Naive B cell (primary cell): ENCODE measurements at regions not wholly inside any gene's neighbourhood (a gene's known extent, or its start where the extent isn't known, plus 50 kb on each side); places are given as distances from the start of the nearest gene placed in this dataset.
A peak's percentile ranks its signal among the peaks of the same experiment; 100 is the strongest.

Source experiments
- ATAC-seq, 2 donors: fragments of 150-1000 bp; cut with Tn5 transposase; 2 replicates each; pipeline ENCODE4 v1.10.0; 2021; ENCODE audit warnings: low read depth in 2 of 2, mild to moderate bottlenecking in 2 of 2, moderate library complexity in 2 of 2
- DNase-seq: peaks from one replicate; pipeline ENCODE4 v3.0.0; 2022
- H3K27ac Mint-ChIP-seq, 6 donors: one replicate each; pipeline ENCODE4 v1.8.0; 2020 to 2022; ENCODE audit warnings: mild to moderate bottlenecking in 6 of 6, mixed read lengths in 6 of 6, moderate library complexity in 5 of 6, inconsistent platforms in 2 of 6
- H3K27me3 Mint-ChIP-seq, 3 donors: one replicate each; pipeline ENCODE4 v1.8.0; 2021 to 2022; ENCODE audit warnings: mixed read lengths in 3 of 3, mild to moderate bottlenecking in 1 of 3
- H3K36me3 Mint-ChIP-seq, 2 donors: one replicate each; pipeline ENCODE4 v1.8.0; 2020 to 2022; ENCODE audit warnings: mixed read lengths in 2 of 2, inconsistent platforms in 1 of 2, mild to moderate bottlenecking in 1 of 2
- H3K4me1 Mint-ChIP-seq, 3 donors: one replicate each; pipeline ENCODE4 v1.8.0; 2020 to 2022; ENCODE audit warnings: mixed read lengths in 3 of 3, inconsistent platforms in 1 of 3, mild to moderate bottlenecking in 1 of 3, moderate library complexity in 1 of 3
- H3K4me3 Mint-ChIP-seq, 8 donors: one replicate each; pipeline ENCODE4 v1.8.0; 2020 to 2022; ENCODE audit warnings: mild to moderate bottlenecking in 8 of 8, mixed read lengths in 8 of 8, moderate library complexity in 8 of 8, inconsistent platforms in 2 of 8
- H3K9me3 Mint-ChIP-seq, 7 donors: one replicate each; pipeline ENCODE4 v1.8.0; 2020 to 2022; ENCODE audit warnings: mixed read lengths in 7 of 7, mild to moderate bottlenecking in 5 of 7, inconsistent platforms in 2 of 7, moderate library complexity in 1 of 7

- Mint-ChIP-seq H3K27me3 (peaks cover 0 to 12% (median 8%) of the 10 kb centered on the region in 3 donors), H3K4me3 (no peak overlapping the region), H3K27ac (no peak overlapping the region), H3K9me3 (peaks cover 0 to 14% (median 8%) of the 10 kb centered on the region in 7 donors), H3K4me1 (no peaks in the 10 kb centered on the region), H3K36me3 (no peaks in the 10 kb centered on the region)
- DNase-seq (no peak), ATAC-seq (no peak)
These were observed 569.4 kb downstream of the BCOR start for GRCh38 chrX:39528161-39528916.

- peaks cover 0 to 11% (median 3%) of the 10 kb centered on the region in 7 donors for H3K9me3 Mint-ChIP-seq
- H3K4me3 Mint-ChIP-seq: no peak overlapping the region
- H3K36me3 Mint-ChIP-seq: no peaks in the 10 kb centered on the region
- H3K27me3 Mint-ChIP-seq: peaks cover 12 to 28% (median 25%) of the 10 kb centered on the region in 3 donors
- peaks cover 0 to 6% (median 3%) of the 10 kb centered on the region in 3 donors for H3K4me1 Mint-ChIP-seq
- no peak overlapping the region for H3K27ac Mint-ChIP-seq
- no peak for ATAC-seq
- DNase-seq: no peak
These were observed 565.0 kb downstream of the BCOR start for GRCh38 chrX:39532761-39533160.

- no peak overlapping the region for H3K27ac Mint-ChIP-seq
- ATAC-seq (no peak), DNase-seq (no peak)
- peaks cover 16 to 32% (median 25%) of the 10 kb centered on the region in 3 donors for H3K27me3 Mint-ChIP-seq
- no peak overlapping the region for H3K4me3 Mint-ChIP-seq
- peaks cover 0 to 11% (median 4%) of the 10 kb centered on the region in 7 donors for H3K9me3 Mint-ChIP-seq
- peaks cover 0 to 6% (median 3%) of the 10 kb centered on the region in 3 donors for H3K4me1 Mint-ChIP-seq
- no peaks in the 10 kb centered on the region for H3K36me3 Mint-ChIP-seq
These were observed 562.8 kb downstream of the BCOR start for GRCh38 chrX:39534949-39535348.

- ATAC-seq (no peak), DNase-seq (no peak)
- no peak overlapping the region for H3K4me3 Mint-ChIP-seq
- H3K27ac Mint-ChIP-seq: no peak overlapping the region
- H3K27me3 Mint-ChIP-seq: peaks cover 16 to 33% (median 30%) of the 10 kb centered on the region in 3 donors
- no peaks in the 10 kb centered on the region for H3K36me3 Mint-ChIP-seq
- peaks cover 0 to 8% (median 4%) of the 10 kb centered on the region in 7 donors for H3K9me3 Mint-ChIP-seq
- H3K4me1 Mint-ChIP-seq: peaks cover 0 to 6% (median 3%) of the 10 kb centered on the region in 3 donors
These were observed 561.5 kb downstream of the BCOR start for GRCh38 chrX:39536211-39536610.

- no peak for DNase-seq
- Mint-ChIP-seq H3K4me3 (no peak overlapping the region), H3K36me3 (no peaks in the 10 kb centered on the region), H3K27ac (no peak overlapping the region), H3K4me1 (no peaks in the 10 kb centered on the region), H3K27me3 (peaks cover 7 to 40% (median 22%) of the 10 kb centered on the region in 3 donors), H3K9me3 (peaks cover 7 to 26% (median 20%) of the 10 kb centered on the region in 7 donors)
- ATAC-seq: no peak
These were observed 555.9 kb downstream of the BCOR start for GRCh38 chrX:39541881-39542280.

GRCh38 chrX:39542316-39542715, 555.4 kb downstream of the BCOR start:
- no peak for DNase-seq
- no peaks in the 10 kb centered on the region for H3K4me1 Mint-ChIP-seq
- peaks cover 4 to 36% (median 17%) of the 10 kb centered on the region in 3 donors for H3K27me3 Mint-ChIP-seq
- no peak overlapping the region for H3K4me3 Mint-ChIP-seq
- peaks cover 7 to 28% (median 21%) of the 10 kb centered on the region in 7 donors for H3K9me3 Mint-ChIP-seq
- H3K36me3 Mint-ChIP-seq: no peaks in the 10 kb centered on the region
- no peak for ATAC-seq
- no peak overlapping the region for H3K27ac Mint-ChIP-seq

GRCh38 chrX:39550795-39551361, 546.9 kb downstream of the BCOR start:
- peaks cover 0 to 14% (median 5%) of the 10 kb centered on the region in 3 donors for H3K27me3 Mint-ChIP-seq
- no peak overlapping the region for H3K4me3 Mint-ChIP-seq
- H3K27ac Mint-ChIP-seq: no peak overlapping the region
- no peaks in the 10 kb centered on the region for H3K4me1 Mint-ChIP-seq
- peaks cover 4 to 21% (median 14%) of the 10 kb centered on the region in 7 donors for H3K9me3 Mint-ChIP-seq
- DNase-seq: no peak
- H3K36me3 Mint-ChIP-seq: no peaks in the 10 kb centered on the region
- no peak for ATAC-seq

GRCh38 chrX:39551762-39552161, 546.0 kb downstream of the BCOR start:
- Mint-ChIP-seq H3K9me3 (peaks cover 4 to 21% (median 14%) of the 10 kb centered on the region in 7 donors), H3K27me3 (peaks cover 0 to 14% (median 5%) of the 10 kb centered on the region in 3 donors), H3K27ac (no peak overlapping the region), H3K4me3 (no peak overlapping the region), H3K4me1 (no peaks in the 10 kb centered on the region), H3K36me3 (no peaks in the 10 kb centered on the region)
- DNase-seq: no peak
- ATAC-seq: no peak

- no peak overlapping the region for H3K27ac Mint-ChIP-seq
- peaks cover 0 to 18% (median 5%) of the 10 kb centered on the region in 3 donors for H3K27me3 Mint-ChIP-seq
- H3K4me3 Mint-ChIP-seq: no peak overlapping the region
- H3K9me3 Mint-ChIP-seq: peaks cover 2 to 14% (median 7%) of the 10 kb centered on the region in 7 donors
- DNase-seq: no peak
- H3K4me1 Mint-ChIP-seq: no peaks in the 10 kb centered on the region
- peaks cover 0 to 3% of the 10 kb centered on the region in 2 donors for H3K36me3 Mint-ChIP-seq
- no peak for ATAC-seq
These were observed 542.3 kb downstream of the BCOR start for GRCh38 chrX:39555431-39555830.

GRCh38 chrX:39556056-39556455, 541.7 kb downstream of the BCOR start:
- Mint-ChIP-seq H3K27me3 (peaks cover 0 to 18% (median 5%) of the 10 kb centered on the region in 3 donors), H3K36me3 (peaks cover 0 to 3% of the 10 kb centered on the region in 2 donors), H3K9me3 (peaks cover 2 to 14% (median 7%) of the 10 kb centered on the region in 7 donors), H3K4me3 (no peak overlapping the region), H3K27ac (peak overlapping the region in 1 of 6 donors; percentile 18), H3K4me1 (no peaks in the 10 kb centered on the region)
- no peak for DNase-seq
- no peak for ATAC-seq

GRCh38 chrX:39559229-39559628, 538.5 kb downstream of the BCOR start:
- ATAC-seq (no peak), DNase-seq (no peak)
- peaks cover 0 to 16% (median 4%) of the 10 kb centered on the region in 7 donors for H3K9me3 Mint-ChIP-seq
- no peak overlapping the region for H3K4me3 Mint-ChIP-seq
- H3K27ac Mint-ChIP-seq: peak overlapping the region in 1 of 6 donors; percentile 46
- peaks cover 0 to 8% (median 0%) of the 10 kb centered on the region in 3 donors for H3K27me3 Mint-ChIP-seq
- H3K36me3 Mint-ChIP-seq: peaks cover 0 to 3% of the 10 kb centered on the region in 2 donors
- H3K4me1 Mint-ChIP-seq: peaks cover 12 to 21% (median 21%) of the 10 kb centered on the region in 3 donors

- Mint-ChIP-seq H3K9me3 (peaks cover 0 to 11% (median 4%) of the 10 kb centered on the region in 7 donors), H3K27ac (no peak overlapping the region), H3K36me3 (peaks cover 0 to 3% of the 10 kb centered on the region in 2 donors), H3K4me1 (peaks cover 18 to 29% (median 27%) of the 10 kb centered on the region in 3 donors), H3K4me3 (no peak overlapping the region), H3K27me3 (peaks cover 0 to 4% (median 0%) of the 10 kb centered on the region in 3 donors)
- DNase-seq (no peak), ATAC-seq (no peak)
These were observed 537.5 kb downstream of the BCOR start for GRCh38 chrX:39560271-39560670.

- peaks cover 0 to 11% (median 6%) of the 10 kb centered on the region in 7 donors for H3K9me3 Mint-ChIP-seq
- H3K4me3 Mint-ChIP-seq: peak overlapping the region in 1 of 8 donors; percentile 28
- peaks cover 3 to 8% of the 10 kb centered on the region in 2 donors for H3K36me3 Mint-ChIP-seq
- H3K27ac Mint-ChIP-seq: peak overlapping the region; percentile 1 to 86 (median 52)
- DNase-seq (no peak), ATAC-seq (peak; percentile 88 to 89)
- peaks cover 0 to 14% (median 9%) of the 10 kb centered on the region in 3 donors for H3K27me3 Mint-ChIP-seq
- peaks cover 18 to 29% (median 27%) of the 10 kb centered on the region in 3 donors for H3K4me1 Mint-ChIP-seq
These were observed 534.6 kb downstream of the BCOR start for GRCh38 chrX:39563178-39563577.
